ENCODE measurements at regions not wholly inside any gene's neighbourhood (a gene's known extent, or its start where the extent isn't known, plus 50 kb on each side); places are given as distances from the start of the nearest gene placed in this dataset.
A peak's percentile ranks its signal among the peaks of the same experiment; 100 is the strongest.

DNA sequence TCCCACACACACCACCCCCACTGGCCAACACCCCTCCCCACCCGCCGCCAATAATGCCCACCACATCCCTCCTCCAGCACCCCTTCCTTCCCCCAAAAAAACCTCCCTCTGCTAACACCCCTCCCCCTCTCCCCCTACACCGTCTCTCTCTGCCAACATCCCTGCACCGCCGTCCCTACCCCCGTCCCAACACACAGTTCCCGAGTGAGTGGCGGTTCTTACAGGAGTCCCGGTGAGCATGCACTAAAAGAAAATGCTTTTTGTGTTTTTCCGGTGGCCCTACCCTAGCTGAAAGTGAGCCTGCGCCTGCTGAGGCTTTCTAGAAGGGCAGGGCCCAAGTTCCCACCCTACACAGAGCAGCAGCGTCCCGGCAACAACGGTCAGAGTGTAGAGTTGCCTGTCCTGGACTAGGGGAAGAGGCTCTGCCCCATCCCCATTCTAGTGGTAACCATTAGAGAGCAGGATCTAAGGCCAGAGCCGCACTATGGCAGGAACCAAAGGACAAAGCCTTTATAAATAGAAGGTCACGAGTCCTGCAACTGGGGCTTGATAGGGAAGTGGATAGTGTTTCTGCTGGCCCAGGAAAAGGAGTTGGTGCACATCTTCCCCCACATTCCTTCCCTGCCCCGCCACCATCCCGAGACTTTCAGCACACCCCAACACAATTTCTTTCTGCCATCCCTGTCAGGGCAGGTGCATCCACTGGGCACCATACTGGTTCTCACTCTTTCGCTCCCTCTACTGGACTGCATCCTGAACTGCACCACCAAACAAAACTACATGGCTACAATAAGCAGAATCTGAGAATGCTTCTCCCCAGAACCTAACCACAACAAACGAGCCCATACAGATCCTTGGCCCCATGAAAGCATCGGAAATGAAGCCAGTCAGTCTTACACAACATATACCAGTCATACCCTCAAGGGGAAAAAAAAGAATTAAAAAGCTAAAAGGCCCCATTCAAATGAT is 78.1 kb upstream of the PAGE3 start:
- TF ChIP-seq, protein P1, sequence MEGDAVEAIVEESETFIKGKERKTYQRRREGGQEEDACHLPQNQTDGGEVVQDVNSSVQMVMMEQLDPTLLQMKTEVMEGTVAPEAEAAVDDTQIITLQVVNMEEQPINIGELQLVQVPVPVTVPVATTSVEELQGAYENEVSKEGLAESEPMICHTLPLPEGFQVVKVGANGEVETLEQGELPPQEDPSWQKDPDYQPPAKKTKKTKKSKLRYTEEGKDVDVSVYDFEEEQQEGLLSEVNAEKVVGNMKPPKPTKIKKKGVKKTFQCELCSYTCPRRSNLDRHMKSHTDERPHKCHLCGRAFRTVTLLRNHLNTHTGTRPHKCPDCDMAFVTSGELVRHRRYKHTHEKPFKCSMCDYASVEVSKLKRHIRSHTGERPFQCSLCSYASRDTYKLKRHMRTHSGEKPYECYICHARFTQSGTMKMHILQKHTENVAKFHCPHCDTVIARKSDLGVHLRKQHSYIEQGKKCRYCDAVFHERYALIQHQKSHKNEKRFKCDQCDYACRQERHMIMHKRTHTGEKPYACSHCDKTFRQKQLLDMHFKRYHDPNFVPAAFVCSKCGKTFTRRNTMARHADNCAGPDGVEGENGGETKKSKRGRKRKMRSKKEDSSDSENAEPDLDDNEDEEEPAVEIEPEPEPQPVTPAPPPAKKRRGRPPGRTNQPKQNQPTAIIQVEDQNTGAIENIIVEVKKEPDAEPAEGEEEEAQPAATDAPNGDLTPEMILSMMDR (IDR thresholded peaks at IDR 0.05), result peak; percentile 35 to 60 (median 47)
- TF ChIP-seq POLR2A (IDR thresholded peaks at IDR 0.05), result no peak

All from heart left ventricle (tissue), 13 donors.